Karpas-422 (cell line): ENCODE measurements at regions not wholly inside any gene's neighbourhood (a gene's known extent, or its start where the extent isn't known, plus 50 kb on each side); places are given as distances from the start of the nearest gene placed in this dataset. TPM values are rescaled to one million over a fixed set of nuclear protein-coding genes. Genes with fewer than 3 reads are reported as not detected.

ENCODE experiments used
- DNase-seq: peaks from one replicate; pipeline ENCODE4 v3.0.0-alpha.2; 2015
- H2AFZ ChIP-seq: fragments of 200-600 bp; sonication (generic); 2 replicates; pipeline ENCODE4 v1.6.1; 2014; ENCODE audit warnings: antibody characterized with exemption, low read length, mixed read lengths
- H3K27ac ChIP-seq: fragments of 200-600 bp; sonication (generic); 2 replicates; pipeline ENCODE4 v1.5.1; 2014; ENCODE audit warnings: mild to moderate bottlenecking, low read length, moderate library complexity
- H3K27me3 ChIP-seq: fragments of 200-600 bp; sonication (generic); 2 replicates; pipeline ENCODE4 v1.6.1; 2014; ENCODE audit warnings: low read length, mixed read lengths
- H3K36me3 ChIP-seq: fragments of 200-600 bp; sonication (generic); 2 replicates; pipeline ENCODE4 v1.6.1; 2014; ENCODE audit warnings: low read length, mixed read lengths; ENCODE audit not compliant: insufficient read depth
- H3K4me1 ChIP-seq: fragments of 200-600 bp; sonication (generic); 2 replicates; pipeline ENCODE4 v1.6.1; 2014; ENCODE audit warnings: mild to moderate bottlenecking, low read length, mixed read lengths
- H3K4me2 ChIP-seq: fragments of 200-600 bp; sonication (generic); 2 replicates; pipeline ENCODE4 v1.6.1; 2014; ENCODE audit warnings: low read length, low read depth, mild to moderate bottlenecking; ENCODE audit not compliant: poor library complexity, severe bottlenecking
- H3K4me3 ChIP-seq: fragments of 200-600 bp; sonication (generic); 2 replicates; pipeline ENCODE4 v1.5.1; 2014; ENCODE audit warnings: mild to moderate bottlenecking, antibody characterized with exemption, low read length, mixed read lengths
- H3K79me2 ChIP-seq: fragments of 200-600 bp; sonication (generic); 2 replicates; pipeline ENCODE4 v1.6.1; 2014; ENCODE audit warnings: mild to moderate bottlenecking, low read length, mixed read lengths
- H3K9ac ChIP-seq: fragments of 200-600 bp; sonication (generic); 2 replicates; pipeline ENCODE4 v1.6.0; 2014; ENCODE audit warnings: low read length
- H3K9me2 ChIP-seq: fragments of 200-600 bp; sonication (generic), shearing (Covaris generic); replicated peaks from 2 replicates; pipeline ENCODE4 v1.6.0; 2014; ENCODE audit warnings: mild to moderate bottlenecking, low read length, moderate library complexity; ENCODE audit not compliant: insufficient read depth
- H3K9me3 ChIP-seq: fragments of 300-700, 200-600 bp; sonication (generic); 2 replicates; pipeline ENCODE4 v1.6.1; 2014; ENCODE audit warnings: low read length, mixed read lengths
- H4K20me1 ChIP-seq: fragments of 200-600 bp; sonication (generic); 2 replicates; pipeline ENCODE4 v1.6.1; 2014; ENCODE audit warnings: mild to moderate bottlenecking, antibody characterized with exemption, low read length, low read depth; ENCODE audit not compliant: insufficient read depth
- small RNA-seq: library from RNA; depleted of rRNA; stranded (forward); fragments of <200 nt; gene quantifications from one replicate; pipeline ENCODE3, GENCODE V24; 2014

- H3K27me3 ChIP-seq: no peaks in the 10 kb centered on the region
- H2AFZ ChIP-seq: no peak overlapping the region
- DNase-seq: no peak
- no peak overlapping the region for H3K4me3 ChIP-seq
- H3K9me2 ChIP-seq: no peaks in the 10 kb centered on the region
- no peaks in the 10 kb centered on the region for H4K20me1 ChIP-seq
- no peaks in the 10 kb centered on the region for H3K9me3 ChIP-seq
- peaks cover 7% of the 10 kb centered on the region for H3K4me1 ChIP-seq
- H3K79me2 ChIP-seq: no peaks in the 10 kb centered on the region
- H3K4me2 ChIP-seq: no peak overlapping the region
- H3K9ac ChIP-seq: no peak overlapping the region
- H3K36me3 ChIP-seq: no peaks in the 10 kb centered on the region
- no peak overlapping the region for H3K27ac ChIP-seq
Observed at GRCh38 chr9:32319312-32319929, 65.0 kb upstream of the ACO1 start.

- H3K36me3 ChIP-seq: no peaks in the 10 kb centered on the region
- DNase-seq: no peak
- no peaks in the 10 kb centered on the region for H3K9me2 ChIP-seq
- H3K79me2 ChIP-seq: no peaks in the 10 kb centered on the region
- H3K4me1 ChIP-seq: peaks cover 7% of the 10 kb centered on the region
- H3K9ac ChIP-seq: no peak overlapping the region
- no peaks in the 10 kb centered on the region for H4K20me1 ChIP-seq
- H3K27me3 ChIP-seq: no peaks in the 10 kb centered on the region
- no peak overlapping the region for H3K27ac ChIP-seq
- no peak overlapping the region for H2AFZ ChIP-seq
- no peaks in the 10 kb centered on the region for H3K9me3 ChIP-seq
- H3K4me2 ChIP-seq: no peak overlapping the region
- H3K4me3 ChIP-seq: no peak overlapping the region
Observed at GRCh38 chr9:32322622-32323021, 61.8 kb upstream of the ACO1 start.

- Histone ChIP-seq H4K20me1 (no peaks in the 10 kb centered on the region), H3K27me3 (no peaks in the 10 kb centered on the region), H3K9me2 (no peaks in the 10 kb centered on the region), H3K36me3 (no peaks in the 10 kb centered on the region), H3K4me2 (no peak overlapping the region), H3K9ac (no peak overlapping the region), H3K27ac (no peak overlapping the region), H2AFZ (no peak overlapping the region), H3K4me3 (no peak overlapping the region), H3K79me2 (no peaks in the 10 kb centered on the region), H3K9me3 (no peaks in the 10 kb centered on the region), H3K4me1 (peaks cover 7% of the 10 kb centered on the region)
- no peak for DNase-seq
Observed at GRCh38 chr9:32326146-32326545, 58.3 kb upstream of the ACO1 start.

- DNase-seq: no peak
- H3K4me1 ChIP-seq: no peaks in the 10 kb centered on the region
- H3K4me2 ChIP-seq: no peak overlapping the region
- H3K4me3 ChIP-seq: no peak overlapping the region
- no peaks in the 10 kb centered on the region for H4K20me1 ChIP-seq
- no peak overlapping the region for H3K9ac ChIP-seq
- no peaks in the 10 kb centered on the region for H3K9me3 ChIP-seq
- H3K79me2 ChIP-seq: no peaks in the 10 kb centered on the region
- no peaks in the 10 kb centered on the region for H3K27me3 ChIP-seq
- no peak overlapping the region for H2AFZ ChIP-seq
- no peak overlapping the region for H3K27ac ChIP-seq
- H3K9me2 ChIP-seq: no peaks in the 10 kb centered on the region
- no peaks in the 10 kb centered on the region for H3K36me3 ChIP-seq
Observed at GRCh38 chr9:32331240-32331639, 53.2 kb upstream of the ACO1 start.

GRCh38 chr9:32334112-32334511 is 50.3 kb upstream of the ACO1 start:
- no peak overlapping the region for H3K4me3 ChIP-seq
- no peak overlapping the region for H3K9ac ChIP-seq
- no peaks in the 10 kb centered on the region for H3K27me3 ChIP-seq
- no peaks in the 10 kb centered on the region for H3K9me3 ChIP-seq
- H2AFZ ChIP-seq: no peak overlapping the region
- H3K36me3 ChIP-seq: no peaks in the 10 kb centered on the region
- peaks cover under 1% of the 10 kb centered on the region; the same call in 1 of the 2 replicates for H3K4me1 ChIP-seq
- H4K20me1 ChIP-seq: no peaks in the 10 kb centered on the region
- no peak overlapping the region for H3K4me2 ChIP-seq
- H3K79me2 ChIP-seq: no peaks in the 10 kb centered on the region
- no peak overlapping the region for H3K27ac ChIP-seq
- no peak for DNase-seq
- no peaks in the 10 kb centered on the region for H3K9me2 ChIP-seq

Small RNAs in the stretch of these regions (small RNA-seq; reads per million reads assigned to genes)
- gene MIR873: not detected
- gene MIR876: not detected
- not detected for gene RNA5SP281
